Skeletal muscle cell (primary cell): ENCODE measurements at regions not wholly inside any gene's neighbourhood (a gene's known extent, or its start where the extent isn't known, plus 50 kb on each side); places are given as distances from the start of the nearest gene placed in this dataset.

Experiments
- DNase-seq: peaks from one replicate; pipeline ENCODE4 v3.0.0-alpha.2; 2010; ENCODE audit warnings: low read depth
- H3K4me3 ChIP-seq: 2 replicates; pipeline ENCODE4 v1.5.1; 2011; ENCODE audit warnings: low read depth, mild to moderate bottlenecking, control low read depth, low read length, moderate library complexity

DNA sequence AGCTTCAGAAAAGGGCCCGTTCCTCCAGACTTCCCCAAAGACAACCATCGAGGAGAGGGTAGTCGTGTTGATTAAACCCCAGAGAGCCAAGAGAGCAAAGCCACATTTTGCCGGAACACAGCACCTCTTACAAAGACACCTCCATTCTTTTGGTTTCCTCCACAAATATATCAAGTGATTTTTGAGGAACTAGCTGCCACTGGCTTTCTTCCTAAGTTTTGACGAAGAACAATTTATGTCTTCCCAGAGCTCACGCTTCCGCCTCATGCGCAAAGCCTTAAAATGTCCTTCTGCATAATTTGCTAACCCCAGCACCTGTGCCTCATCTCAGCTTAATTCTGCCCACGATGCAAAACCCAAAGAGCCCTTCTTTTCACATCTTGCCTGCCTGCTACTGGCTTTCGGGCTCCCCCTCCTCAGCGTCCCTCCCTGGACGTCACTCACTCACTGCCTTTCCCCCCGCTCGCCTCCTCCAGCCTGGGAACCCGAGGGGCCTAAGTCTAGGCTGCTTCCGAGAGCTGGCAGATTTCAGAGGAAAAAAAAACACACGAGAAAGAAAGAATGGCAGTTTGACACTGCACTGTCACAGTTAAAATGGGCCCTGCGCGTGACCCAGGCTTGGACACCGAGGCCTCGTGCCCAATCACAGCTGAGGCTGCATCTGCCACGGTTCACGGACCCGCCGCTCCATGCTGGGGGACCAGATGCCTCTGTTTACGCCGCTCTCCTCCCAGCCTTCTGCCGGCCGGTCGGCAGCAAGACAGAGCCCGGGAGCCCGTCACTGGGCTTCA is 77.6 kb upstream of the IFNAR2 start:
- DNase-seq: no peak
- H3K4me3 ChIP-seq: no peak overlapping the region

GRCh38 chr21:33152732-33153130 is 77.0 kb upstream of the IFNAR2 start:
- H3K4me3 ChIP-seq: no peak overlapping the region

DNA sequence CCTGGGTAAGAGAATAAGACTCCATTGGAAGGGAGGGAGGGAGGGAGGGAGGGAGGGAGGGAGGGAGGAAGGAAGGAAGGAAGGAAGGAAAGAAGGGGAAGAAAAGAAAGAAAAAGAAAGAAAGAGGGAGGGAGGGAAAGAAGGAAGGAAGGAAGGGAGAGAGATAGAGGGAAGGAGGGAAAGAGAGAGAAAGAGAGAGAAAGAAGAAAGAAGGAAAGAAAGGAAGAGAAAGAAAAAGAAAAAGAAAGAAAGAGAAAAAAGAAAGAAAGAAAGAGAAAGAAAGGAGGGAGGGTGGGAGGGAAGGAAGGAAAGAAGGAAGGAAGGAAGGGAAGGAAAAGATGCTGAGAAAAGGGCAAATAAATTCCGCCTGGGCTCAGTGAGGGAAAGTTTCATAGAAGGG is 74.7 kb upstream of the IFNAR2 start:
- H3K4me3 ChIP-seq: no peak overlapping the region
- DNase-seq: no peak

More at GRCh38 chr21:33152732-33153130, 77.0 kb upstream of the IFNAR2 start:
- DNase-seq: no peak

DNA sequence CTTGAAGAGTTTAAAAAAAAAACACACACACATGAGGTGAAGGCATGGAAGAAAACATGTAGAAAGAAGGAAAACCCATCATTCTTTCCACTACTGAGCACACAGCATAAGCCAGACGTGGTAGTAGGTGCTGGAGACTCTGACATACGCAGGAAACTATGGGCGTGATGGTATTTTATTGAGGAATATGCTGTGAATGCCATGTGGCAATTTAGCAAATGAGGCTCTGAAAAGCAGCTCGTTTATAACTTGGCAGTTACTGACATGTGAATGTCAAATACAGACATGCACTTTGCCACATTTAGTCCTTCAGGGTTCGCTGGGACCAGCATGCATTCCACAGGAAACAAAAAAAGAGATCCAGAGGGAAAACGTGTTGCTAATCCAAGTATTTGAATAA is 74.3 kb upstream of the IFNAR2 start:
- no peak overlapping the region for H3K4me3 ChIP-seq
- no peak for DNase-seq

DNA sequence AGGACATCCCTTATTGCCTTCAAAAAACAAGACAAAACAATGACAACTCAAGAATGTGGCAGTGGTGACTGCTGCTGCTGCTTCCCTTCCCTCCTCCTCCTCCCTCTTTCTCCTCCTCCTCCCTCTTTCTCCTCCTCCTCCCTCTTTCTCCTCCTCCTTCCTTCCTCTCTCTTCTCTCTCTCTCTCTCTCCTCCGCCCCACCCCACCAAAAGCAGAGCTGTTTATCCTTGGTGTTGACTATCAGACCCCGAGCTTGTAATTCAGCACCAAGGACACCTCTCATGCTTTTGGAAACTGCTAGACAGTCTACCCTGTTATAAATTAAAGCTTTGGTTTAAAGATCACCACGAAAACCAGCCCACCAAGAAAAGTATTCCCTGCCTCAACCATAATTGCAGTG is 72.4 kb upstream of the IFNAR2 start:
- DNase-seq: no peak
- no peak overlapping the region for H3K4me3 ChIP-seq

DNA sequence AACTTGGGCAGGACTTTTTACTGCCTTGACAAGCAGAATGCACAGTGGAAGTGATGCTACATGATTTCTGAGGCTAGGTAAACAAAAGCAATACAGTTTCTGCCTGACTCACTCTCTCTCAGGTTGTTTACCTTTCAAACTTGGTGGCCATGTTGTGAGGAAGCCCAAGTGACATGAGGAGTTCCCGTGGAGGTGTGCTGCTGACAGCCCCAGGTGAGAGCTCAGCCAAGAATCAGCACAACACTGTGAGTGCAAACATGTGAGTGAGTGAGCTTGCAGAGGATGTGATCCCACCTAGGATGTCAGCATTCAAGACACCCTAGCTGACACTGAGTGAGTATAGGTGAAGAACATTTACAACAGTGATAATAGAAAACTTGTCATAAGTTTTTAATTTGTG is 71.1 kb upstream of the IFNAR2 start:
- no peak overlapping the region for H3K4me3 ChIP-seq
- no peak for DNase-seq

DNA sequence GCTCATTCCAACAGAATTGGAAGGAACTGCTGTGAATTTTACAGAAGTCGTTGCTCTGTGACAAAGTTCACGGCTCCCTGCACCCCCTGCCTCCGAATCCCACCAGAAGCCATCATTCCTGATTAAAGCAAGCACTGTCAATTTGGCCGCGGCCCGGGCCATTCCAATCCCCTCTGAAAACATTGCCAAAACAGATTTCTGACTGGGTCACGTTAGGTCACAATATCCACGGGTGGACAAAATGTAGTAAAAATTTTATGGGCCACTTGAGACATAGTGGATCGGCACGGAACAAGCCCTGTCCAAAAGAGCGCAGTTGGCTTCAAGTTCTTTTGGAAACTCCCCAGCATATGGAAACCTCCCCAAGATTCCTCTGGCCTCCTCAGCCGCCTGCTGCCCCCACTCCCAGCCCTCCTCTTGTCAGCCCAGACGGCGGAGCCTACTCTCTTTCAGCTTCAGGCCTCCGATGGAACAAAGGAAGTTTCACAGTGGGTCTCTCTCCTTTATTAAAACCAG is 67.2 kb upstream of the IFNAR2 start:
- DNase-seq: no peak
- no peak overlapping the region for H3K4me3 ChIP-seq

GRCh38 chr21:33168886-33169285 is 60.9 kb upstream of the IFNAR2 start:
- H3K4me3 ChIP-seq: no peak overlapping the region
- no peak for DNase-seq

GRCh38 chr21:33169359-33169758 is 60.4 kb upstream of the IFNAR2 start:
- no peak overlapping the region for H3K4me3 ChIP-seq
- DNase-seq: no peak

DNA sequence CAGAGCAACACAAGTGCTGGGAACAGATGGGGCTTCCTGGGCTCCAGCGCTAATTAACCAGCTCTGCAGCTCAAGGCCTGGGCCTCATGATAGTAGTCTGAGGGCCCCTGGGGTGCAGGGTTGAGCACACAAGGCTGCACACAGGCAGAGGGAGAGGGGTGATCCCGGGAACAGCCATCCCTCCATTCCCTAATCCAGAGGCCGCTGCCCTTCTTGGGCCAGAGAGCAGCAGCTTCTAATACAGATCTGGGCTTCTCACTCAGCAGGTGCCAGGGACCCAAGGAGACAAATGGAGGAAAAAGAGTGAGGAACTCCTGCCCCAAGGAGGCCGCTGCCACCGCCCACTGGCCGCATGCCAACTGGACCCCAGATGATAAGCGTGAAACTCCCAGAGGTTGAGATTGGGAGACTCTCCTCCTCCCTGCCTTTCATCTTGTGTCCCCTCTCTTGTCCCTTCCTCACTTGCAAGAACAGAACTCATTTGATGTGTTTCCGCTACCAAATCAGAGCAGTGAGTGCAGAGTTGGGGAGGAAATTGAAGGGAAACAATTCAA is 58.0 kb upstream of the IFNAR2 start:
- no peak overlapping the region for H3K4me3 ChIP-seq
- no peak for DNase-seq

DNA sequence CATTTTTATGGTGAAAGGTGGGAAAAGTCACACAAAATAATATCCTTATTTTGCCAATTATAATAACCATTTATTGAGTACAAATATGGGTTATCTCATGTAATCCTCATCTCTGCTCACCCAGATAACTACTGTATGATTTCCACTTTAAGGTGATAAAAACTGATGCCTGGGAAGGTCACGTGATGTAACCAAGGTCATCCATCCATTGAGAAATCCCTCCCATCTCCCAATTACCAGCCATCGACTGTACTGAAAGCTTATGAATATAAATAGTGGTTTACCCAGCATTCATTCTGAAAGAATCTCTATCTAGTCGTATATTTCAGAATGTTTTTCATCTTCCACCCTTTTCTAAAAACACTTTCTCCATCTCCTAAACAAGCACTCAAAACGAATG is 55.0 kb upstream of the IFNAR2 start:
- no peak for DNase-seq

More for the DNA sequence above, 55.0 kb upstream of the IFNAR2 start:
- H3K4me3 ChIP-seq: no peak overlapping the region
